ENCODE measurements at regions not wholly inside any gene's neighbourhood (a gene's known extent, or its start where the extent isn't known, plus 50 kb on each side); places are given as distances from the start of the nearest gene placed in this dataset.

DNA sequence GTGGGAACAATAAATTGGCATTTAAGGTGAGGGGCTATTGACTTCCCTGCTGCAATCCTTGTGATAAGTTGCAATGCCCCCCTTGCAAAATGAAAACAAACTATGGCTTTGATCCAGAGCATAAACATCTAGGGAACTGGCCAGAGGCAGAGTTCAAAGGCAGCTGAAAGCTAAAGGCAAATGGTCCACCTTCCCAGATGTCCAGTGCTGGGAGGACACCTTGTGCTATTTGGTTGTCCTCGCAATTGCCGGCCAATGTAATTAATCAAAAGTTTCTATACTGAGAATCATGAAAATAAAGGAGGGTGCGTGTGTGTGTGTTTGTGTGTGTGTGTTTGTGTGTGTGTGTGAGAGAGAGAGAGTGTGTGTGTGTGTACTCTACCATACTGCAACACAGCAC is 337.4 kb downstream of the CBLN4 start:
- no peak for DNase-seq (ENCODE audit: low read depth)
- no peak overlapping the region for H3K4me3 ChIP-seq (ENCODE audit: low read length)
- TF ChIP-seq CTCF (IDR thresholded peaks at IDR 0.05; ENCODE audit: insufficient read depth, low read depth, low read length, missing control alignments) = no peak

- no peak for TF ChIP-seq CTCF (IDR thresholded peaks at IDR 0.05; ENCODE audit: insufficient read depth, low read depth, low read length, missing control alignments)
- no peak overlapping the region for H3K4me3 ChIP-seq (ENCODE audit: low read length)
- DNase-seq (ENCODE audit: low read depth) = no peak
Observed at GRCh38 chr20:55667024-55667423, 338.3 kb downstream of the CBLN4 start.

DNA sequence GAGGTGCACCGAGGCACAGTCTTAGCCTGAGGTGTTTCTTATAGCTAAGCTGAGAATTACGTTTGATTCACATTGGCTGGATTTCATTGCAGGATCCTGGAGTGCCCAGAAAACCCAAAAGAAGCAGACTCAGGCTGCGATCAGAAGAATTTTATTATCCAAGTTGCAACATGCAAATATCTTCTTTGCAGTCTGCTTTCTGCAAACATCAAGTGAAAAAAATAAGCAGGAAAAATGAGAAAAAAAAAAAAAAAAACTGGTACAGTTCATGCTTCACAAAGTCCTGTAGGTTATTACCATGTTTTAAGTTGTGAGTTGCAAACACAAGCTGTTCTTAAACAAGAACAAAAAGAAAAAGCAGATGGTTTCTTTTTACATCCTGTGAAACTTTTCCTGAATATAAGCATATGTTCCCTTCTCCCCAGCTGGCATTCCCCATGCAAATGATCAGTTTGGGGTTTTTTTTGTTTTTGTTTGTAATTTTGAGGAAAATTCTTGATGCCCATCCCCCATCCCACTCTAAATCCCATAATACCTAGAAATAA is 349.0 kb downstream of the CBLN4 start:
- DNase-seq (ENCODE audit: low read depth) = no peak
- H3K4me3 ChIP-seq (ENCODE audit: low read length) = no peak overlapping the region
- TF ChIP-seq CTCF (IDR thresholded peaks at IDR 0.05; ENCODE audit: insufficient read depth, low read depth, low read length, missing control alignments) = no peak

- TF ChIP-seq CTCF (IDR thresholded peaks at IDR 0.05; ENCODE audit: insufficient read depth, low read depth, low read length, missing control alignments) = no peak
- DNase-seq (ENCODE audit: low read depth) = no peak
- no peak overlapping the region for H3K4me3 ChIP-seq (ENCODE audit: low read length)
Observed at GRCh38 chr20:55650657-55651360, 354.5 kb downstream of the CBLN4 start.

DNA sequence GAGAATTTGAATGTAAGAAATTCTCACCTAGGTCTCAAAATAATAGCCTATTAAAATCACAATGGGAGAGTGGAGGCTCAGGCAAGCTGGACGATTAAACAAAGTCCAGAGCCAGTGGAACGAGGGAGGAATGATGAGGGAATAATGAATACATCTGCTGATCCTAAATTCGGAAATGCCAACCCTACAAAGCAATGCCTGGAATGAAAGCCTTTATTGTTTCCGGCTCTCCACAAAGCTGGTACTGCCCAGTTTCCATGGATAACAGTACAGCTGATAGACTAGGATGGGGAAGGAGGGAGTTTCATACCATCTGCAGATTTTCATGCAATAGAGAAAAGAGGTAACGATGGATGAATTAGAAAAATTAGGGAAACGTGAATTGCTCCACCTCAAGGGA is 356.1 kb downstream of the CBLN4 start:
- H3K4me3 ChIP-seq (ENCODE audit: low read length) = no peak overlapping the region
- TF ChIP-seq CTCF (IDR thresholded peaks at IDR 0.05; ENCODE audit: insufficient read depth, low read depth, low read length, missing control alignments) = no peak
- DNase-seq (ENCODE audit: low read depth) = no peak

DNA sequence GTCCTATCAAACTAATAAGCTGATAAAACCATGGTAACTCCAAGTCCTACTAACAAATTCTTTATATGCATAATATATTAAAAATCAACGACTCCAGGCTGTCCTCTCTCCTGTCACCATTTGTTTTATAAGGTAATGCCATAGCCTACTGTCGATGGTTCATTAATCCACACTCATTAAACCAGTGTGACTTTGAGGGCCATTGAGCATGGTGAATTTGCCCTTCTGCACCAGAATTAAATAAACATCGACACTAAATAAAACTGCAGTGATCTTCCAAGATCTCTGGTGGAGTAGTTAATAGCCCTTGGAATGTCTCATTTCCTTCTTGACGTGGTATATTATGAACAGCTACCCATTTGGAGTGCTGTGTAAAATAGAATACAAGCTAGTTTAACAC is 358.5 kb downstream of the CBLN4 start:
- no peak for TF ChIP-seq CTCF (IDR thresholded peaks at IDR 0.05; ENCODE audit: insufficient read depth, low read depth, low read length, missing control alignments)
- no peak for DNase-seq (ENCODE audit: low read depth)
- H3K4me3 ChIP-seq (ENCODE audit: low read length) = no peak overlapping the region

GRCh38 chr20:55641497-55641896 is 363.8 kb downstream of the CBLN4 start:
- TF ChIP-seq CTCF (IDR thresholded peaks at IDR 0.05; ENCODE audit: insufficient read depth, low read depth, low read length, missing control alignments) = no peak
- H3K4me3 ChIP-seq (ENCODE audit: low read length) = no peak overlapping the region
- DNase-seq (ENCODE audit: low read depth) = no peak
